Mammary epithelial cell (primary cell): ENCODE measurements at regions not wholly inside any gene's neighbourhood (a gene's known extent, or its start where the extent isn't known, plus 50 kb on each side); places are given as distances from the start of the nearest gene placed in this dataset.

Experiments
- EZH2 ChIP-seq: IDR thresholded peaks from 2 replicates; pipeline ENCODE4 v1.6.1; 2012; ENCODE audit warnings: low read length, inconsistent platforms, borderline replicate concordance
- TF ChIP-seq, protein P1 (sequence below), 2 donors: IDR thresholded peaks in 1 of 2; conservative IDR thresholded peaks in 1 of 2; 2 replicates each; pipeline ENCODE4 v1.5.1; 2011 to 2012; ENCODE audit warnings: inconsistent platforms in 2 of 2, low read length in 2 of 2, mild to moderate bottlenecking in 2 of 2, control low read depth in 1 of 2, low read depth in 1 of 2; ENCODE audit not compliant: insufficient read depth in 1 of 2; ENCODE audit errors: extremely low read depth in 1 of 2

DNA sequence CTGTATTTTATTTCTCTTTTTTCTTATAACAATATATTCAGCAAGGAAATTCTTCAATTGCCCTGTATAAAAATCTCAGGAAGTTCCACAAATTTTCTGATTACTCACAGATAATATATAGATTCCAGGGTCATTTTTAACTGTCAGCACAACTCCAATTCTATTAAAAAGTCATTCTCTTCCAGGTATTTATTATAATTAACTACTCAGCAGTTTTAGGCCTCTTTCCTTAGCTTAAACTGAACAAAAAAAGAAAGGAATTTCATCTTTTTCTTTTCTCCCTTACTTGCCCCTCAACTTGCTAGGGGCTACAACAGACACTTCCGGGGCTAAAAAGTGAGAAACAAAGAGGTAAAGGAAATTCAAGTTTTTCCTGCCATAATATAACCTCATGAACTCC lies 358.9 kb upstream of the LRATD1 start:
- TF ChIP-seq EZH2 = no peak
- TF ChIP-seq, protein P1, sequence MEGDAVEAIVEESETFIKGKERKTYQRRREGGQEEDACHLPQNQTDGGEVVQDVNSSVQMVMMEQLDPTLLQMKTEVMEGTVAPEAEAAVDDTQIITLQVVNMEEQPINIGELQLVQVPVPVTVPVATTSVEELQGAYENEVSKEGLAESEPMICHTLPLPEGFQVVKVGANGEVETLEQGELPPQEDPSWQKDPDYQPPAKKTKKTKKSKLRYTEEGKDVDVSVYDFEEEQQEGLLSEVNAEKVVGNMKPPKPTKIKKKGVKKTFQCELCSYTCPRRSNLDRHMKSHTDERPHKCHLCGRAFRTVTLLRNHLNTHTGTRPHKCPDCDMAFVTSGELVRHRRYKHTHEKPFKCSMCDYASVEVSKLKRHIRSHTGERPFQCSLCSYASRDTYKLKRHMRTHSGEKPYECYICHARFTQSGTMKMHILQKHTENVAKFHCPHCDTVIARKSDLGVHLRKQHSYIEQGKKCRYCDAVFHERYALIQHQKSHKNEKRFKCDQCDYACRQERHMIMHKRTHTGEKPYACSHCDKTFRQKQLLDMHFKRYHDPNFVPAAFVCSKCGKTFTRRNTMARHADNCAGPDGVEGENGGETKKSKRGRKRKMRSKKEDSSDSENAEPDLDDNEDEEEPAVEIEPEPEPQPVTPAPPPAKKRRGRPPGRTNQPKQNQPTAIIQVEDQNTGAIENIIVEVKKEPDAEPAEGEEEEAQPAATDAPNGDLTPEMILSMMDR (conservative IDR thresholded peaks at IDR 0.05 in 1 of 2, IDR thresholded peaks at IDR 0.05 in 1 of 2; ENCODE audit: extremely low read depth in 1 of 2, insufficient read depth in 1 of 2, low read depth in 1 of 2, low read length in 2 of 2) = no peak
